GM19467 (cell line): ENCODE measurements at regions not wholly inside any gene's neighbourhood (a gene's known extent, or its start where the extent isn't known, plus 50 kb on each side); places are given as distances from the start of the nearest gene placed in this dataset.
"Not testable (repeated sequence)": the region's sequence is repeated elsewhere in the genome, so short reads cannot be mapped to it uniquely, and the experiment has no call there.

Experiments
- ATAC-seq: cut with Tn5 transposase; IDR thresholded peaks from one replicate; pipeline ENCODE4 v1.9.1; 2021; ENCODE audit warnings: mild to moderate bottlenecking, moderate library complexity; ENCODE audit not compliant: unreplicated experiment

GRCh38 chr5:44252545-44252944, 136.7 kb downstream of the FGF10 start:
- ATAC-seq: no peak

- no peak for ATAC-seq
Measured at GRCh38 chr5:44246986-44247385, 142.2 kb downstream of the FGF10 start.

- ATAC-seq: no peak
Measured at GRCh38 chr5:44245935-44246334, 143.3 kb downstream of the FGF10 start.

GRCh38 chr5:44242791-44243190, 146.4 kb downstream of the FGF10 start:
- ATAC-seq: no peak

GRCh38 chr5:44236040-44236439, 153.2 kb downstream of the FGF10 start:
- no peak for ATAC-seq

- no peak for ATAC-seq
Measured at GRCh38 chr5:44233691-44234090, 155.5 kb downstream of the FGF10 start.

GRCh38 chr5:44225231-44226160, 163.7 kb downstream of the FGF10 start:
- no peak for ATAC-seq

- no peak for ATAC-seq
Measured at GRCh38 chr5:44199408-44199807, 189.8 kb downstream of the FGF10 start.

- no peak for ATAC-seq
Measured at GRCh38 chr5:44189255-44189654, 200.0 kb downstream of the FGF10 start.

GRCh38 chr5:44187973-44188372, 201.2 kb downstream of the FGF10 start:
- ATAC-seq: no peak

- ATAC-seq: no peak
Measured at GRCh38 chr5:44183753-44184152, 205.5 kb downstream of the FGF10 start.

GRCh38 chr5:44183312-44183711, 205.9 kb downstream of the FGF10 start:
- ATAC-seq: no peak

- ATAC-seq: no peak
Measured at GRCh38 chr5:44178414-44178813, 210.8 kb downstream of the FGF10 start.

- ATAC-seq: no peak
Measured at GRCh38 chr5:44167540-44167939, 221.7 kb downstream of the FGF10 start.

GRCh38 chr5:44160369-44160768, 228.9 kb downstream of the FGF10 start:
- ATAC-seq: no peak

- ATAC-seq: no peak
Measured at GRCh38 chr5:44150075-44150723, 239.0 kb downstream of the FGF10 start.

GRCh38 chr5:44117947-44118346, 271.3 kb downstream of the FGF10 start:
- not testable (repeated sequence) for ATAC-seq

GRCh38 chr5:44108232-44108631, 281.0 kb downstream of the FGF10 start:
- not testable (repeated sequence) for ATAC-seq

- no peak for ATAC-seq
Measured at GRCh38 chr5:44099643-44100042, 289.6 kb downstream of the FGF10 start.

GRCh38 chr5:44089424-44090144, 299.6 kb downstream of the FGF10 start:
- no peak for ATAC-seq

GRCh38 chr5:44085083-44085482, 304.1 kb downstream of the FGF10 start:
- no peak for ATAC-seq
